ENCODE measurements at regions not wholly inside any gene's neighbourhood (a gene's known extent, or its start where the extent isn't known, plus 50 kb on each side); places are given as distances from the start of the nearest gene placed in this dataset.
"Not testable (repeated sequence)": the region's sequence is repeated elsewhere in the genome, so short reads cannot be mapped to it uniquely, and the experiment has no call there.

- no peak overlapping the region for H3K4me3 ChIP-seq (ENCODE audit: insufficient read depth, low read length, poor library complexity, severe bottlenecking)
- no peak for TF ChIP-seq EZH2phosphoT487 (conservative IDR thresholded peaks at IDR 0.05; ENCODE audit: low read length)
- TF ChIP-seq, protein P1, sequence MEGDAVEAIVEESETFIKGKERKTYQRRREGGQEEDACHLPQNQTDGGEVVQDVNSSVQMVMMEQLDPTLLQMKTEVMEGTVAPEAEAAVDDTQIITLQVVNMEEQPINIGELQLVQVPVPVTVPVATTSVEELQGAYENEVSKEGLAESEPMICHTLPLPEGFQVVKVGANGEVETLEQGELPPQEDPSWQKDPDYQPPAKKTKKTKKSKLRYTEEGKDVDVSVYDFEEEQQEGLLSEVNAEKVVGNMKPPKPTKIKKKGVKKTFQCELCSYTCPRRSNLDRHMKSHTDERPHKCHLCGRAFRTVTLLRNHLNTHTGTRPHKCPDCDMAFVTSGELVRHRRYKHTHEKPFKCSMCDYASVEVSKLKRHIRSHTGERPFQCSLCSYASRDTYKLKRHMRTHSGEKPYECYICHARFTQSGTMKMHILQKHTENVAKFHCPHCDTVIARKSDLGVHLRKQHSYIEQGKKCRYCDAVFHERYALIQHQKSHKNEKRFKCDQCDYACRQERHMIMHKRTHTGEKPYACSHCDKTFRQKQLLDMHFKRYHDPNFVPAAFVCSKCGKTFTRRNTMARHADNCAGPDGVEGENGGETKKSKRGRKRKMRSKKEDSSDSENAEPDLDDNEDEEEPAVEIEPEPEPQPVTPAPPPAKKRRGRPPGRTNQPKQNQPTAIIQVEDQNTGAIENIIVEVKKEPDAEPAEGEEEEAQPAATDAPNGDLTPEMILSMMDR (IDR thresholded peaks at IDR 0.05; ENCODE audit: insufficient read depth, low read length, poor library complexity, severe bottlenecking), result no peak
- no peaks in the 10 kb centered on the region for H3K9me2 ChIP-seq (replicated peaks; ENCODE audit: insufficient read depth, low read length)
- no peaks in the 10 kb centered on the region for H4K20me1 ChIP-seq (ENCODE audit: low read depth, low read length)
- H3K36me3 ChIP-seq (ENCODE audit: low read length), result peaks cover 4% of the 10 kb centered on the region
- no peaks in the 10 kb centered on the region for H3K27me3 ChIP-seq (ENCODE audit: low read length)
- peaks cover 2% of the 10 kb centered on the region for H3F3A ChIP-seq (ENCODE audit: insufficient read depth)
- no peak overlapping the region for H3K4me2 ChIP-seq (ENCODE audit: low read depth, low read length, poor library complexity, severe bottlenecking)
- no peak overlapping the region for H2AFZ ChIP-seq (ENCODE audit: low read depth, low read length, severe bottlenecking)
- no peak overlapping the region for H3K9ac ChIP-seq (ENCODE audit: low read length)
- H3K27ac ChIP-seq (ENCODE audit: low read depth, low read length), result no peak overlapping the region
- no peaks in the 10 kb centered on the region for H3K79me2 ChIP-seq (ENCODE audit: insufficient read depth, low read length)
- H3K9me3 ChIP-seq (ENCODE audit: insufficient read depth, low read length), result peaks cover 22% of the 10 kb centered on the region; the same call in 1 of the 2 replicates
Measured at GRCh38 chr9:88917375-88917774, 73.9 kb upstream of the S1PR3 start.

GRCh38 chr9:88918537-88918936 lies 72.7 kb upstream of the S1PR3 start:
- H4K20me1 ChIP-seq (ENCODE audit: low read depth, low read length); H3K27me3 ChIP-seq (ENCODE audit: low read length); H3K4me2 ChIP-seq (ENCODE audit: low read depth, low read length, poor library complexity, severe bottlenecking); H3K9ac ChIP-seq (ENCODE audit: low read length); H3K36me3 ChIP-seq (ENCODE audit: low read length); H2AFZ ChIP-seq (ENCODE audit: low read depth, low read length, severe bottlenecking); H3K27ac ChIP-seq (ENCODE audit: low read depth, low read length); H3K4me3 ChIP-seq (ENCODE audit: insufficient read depth, low read length, poor library complexity, severe bottlenecking); H3K79me2 ChIP-seq (ENCODE audit: insufficient read depth, low read length); H3K9me2 ChIP-seq (replicated peaks; ENCODE audit: insufficient read depth, low read length): not testable (repeated sequence)
- peaks cover 22% of the 10 kb centered on the region; the same call in 1 of the 2 replicates for H3K9me3 ChIP-seq (ENCODE audit: insufficient read depth, low read length)
- peaks cover 11% of the 10 kb centered on the region for H3F3A ChIP-seq (ENCODE audit: insufficient read depth)

GRCh38 chr9:88920645-88921044 lies 70.6 kb upstream of the S1PR3 start:
- Histone ChIP-seq H3K27me3 (ENCODE audit: low read length) (no peaks in the 10 kb centered on the region), H3F3A (ENCODE audit: insufficient read depth) (peaks cover 11% of the 10 kb centered on the region), H3K79me2 (ENCODE audit: insufficient read depth, low read length) (no peaks in the 10 kb centered on the region), H3K27ac (ENCODE audit: low read depth, low read length) (no peak overlapping the region), H3K4me3 (ENCODE audit: insufficient read depth, low read length, poor library complexity, severe bottlenecking) (no peak overlapping the region), H4K20me1 (ENCODE audit: low read depth, low read length) (no peaks in the 10 kb centered on the region), H2AFZ (ENCODE audit: low read depth, low read length, severe bottlenecking) (no peak overlapping the region), H3K4me2 (ENCODE audit: low read depth, low read length, poor library complexity, severe bottlenecking) (no peak overlapping the region), H3K9ac (ENCODE audit: low read length) (no peak overlapping the region), H3K9me2 (replicated peaks; ENCODE audit: insufficient read depth, low read length) (no peaks in the 10 kb centered on the region), H3K9me3 (ENCODE audit: insufficient read depth, low read length) (peaks cover 22% of the 10 kb centered on the region; the same call in 1 of the 2 replicates), H3K36me3 (ENCODE audit: low read length) (peaks cover 4% of the 10 kb centered on the region)
- TF ChIP-seq EZH2phosphoT487 (conservative IDR thresholded peaks at IDR 0.05; ENCODE audit: low read length), result no peak
- TF ChIP-seq, protein P1 (IDR thresholded peaks at IDR 0.05; ENCODE audit: insufficient read depth, low read length, poor library complexity, severe bottlenecking), result no peak

DNA sequence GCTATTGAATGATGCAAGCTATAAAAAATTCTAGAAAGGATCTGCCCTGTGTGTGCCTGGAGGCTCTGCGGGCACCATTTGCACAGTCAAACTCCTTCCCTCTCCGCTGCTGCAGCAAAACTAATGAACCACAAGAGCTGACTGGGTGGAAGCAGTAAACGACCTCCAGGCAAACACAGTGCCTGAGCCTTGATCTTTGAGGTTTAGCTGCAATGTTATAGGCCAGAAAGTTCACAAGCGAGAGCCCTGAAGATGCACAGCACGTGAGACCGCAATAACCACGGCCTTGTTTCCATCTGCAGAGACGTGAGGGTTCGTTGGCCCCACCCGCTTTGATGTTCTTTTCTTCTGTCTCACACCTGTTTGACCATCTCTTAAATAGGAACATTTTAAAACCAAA lies 69.2 kb upstream of the S1PR3 start:
- Histone ChIP-seq H3K9me3 (ENCODE audit: insufficient read depth, low read length) (peaks cover 22% of the 10 kb centered on the region; the same call in 1 of the 2 replicates), H3K79me2 (ENCODE audit: insufficient read depth, low read length) (no peaks in the 10 kb centered on the region), H3K4me2 (ENCODE audit: low read depth, low read length, poor library complexity, severe bottlenecking) (peak overlapping the region; percentile 70), H3K36me3 (ENCODE audit: low read length) (peaks cover 4% of the 10 kb centered on the region), H2AFZ (ENCODE audit: low read depth, low read length, severe bottlenecking) (no peak overlapping the region), H3K9me2 (replicated peaks; ENCODE audit: insufficient read depth, low read length) (no peaks in the 10 kb centered on the region), H4K20me1 (ENCODE audit: low read depth, low read length) (no peaks in the 10 kb centered on the region), H3K27me3 (ENCODE audit: low read length) (no peaks in the 10 kb centered on the region), H3K9ac (ENCODE audit: low read length) (no peak overlapping the region), H3F3A (ENCODE audit: insufficient read depth) (peaks cover 11% of the 10 kb centered on the region), H3K27ac (ENCODE audit: low read depth, low read length) (peak overlapping the region; percentile 80), H3K4me3 (ENCODE audit: insufficient read depth, low read length, poor library complexity, severe bottlenecking) (no peak overlapping the region)
- TF ChIP-seq, protein P1 (IDR thresholded peaks at IDR 0.05; ENCODE audit: insufficient read depth, low read length, poor library complexity, severe bottlenecking), result no peak
- TF ChIP-seq EZH2phosphoT487 (conservative IDR thresholded peaks at IDR 0.05; ENCODE audit: low read length), result no peak

Data from SU-DHL-6 (cell line).